22Rv1 (cell line): ENCODE measurements at regions not wholly inside any gene's neighbourhood (a gene's known extent, or its start where the extent isn't known, plus 50 kb on each side); places are given as distances from the start of the nearest gene placed in this dataset.

ENCODE experiments used
- ZFX ChIP-seq: fragments of 450-650 bp; IDR thresholded peaks from 2 replicates; pipeline ENCODE4 v1.6.1; 2017; ENCODE audit warnings: antibody characterized with exemption, borderline replicate concordance
- TF ChIP-seq, protein P1 (sequence below): fragments of 450-650 bp; IDR thresholded peaks from 2 replicates; pipeline ENCODE4 v1.5.1; 2017; ENCODE audit warnings: mild to moderate bottlenecking

DNA sequence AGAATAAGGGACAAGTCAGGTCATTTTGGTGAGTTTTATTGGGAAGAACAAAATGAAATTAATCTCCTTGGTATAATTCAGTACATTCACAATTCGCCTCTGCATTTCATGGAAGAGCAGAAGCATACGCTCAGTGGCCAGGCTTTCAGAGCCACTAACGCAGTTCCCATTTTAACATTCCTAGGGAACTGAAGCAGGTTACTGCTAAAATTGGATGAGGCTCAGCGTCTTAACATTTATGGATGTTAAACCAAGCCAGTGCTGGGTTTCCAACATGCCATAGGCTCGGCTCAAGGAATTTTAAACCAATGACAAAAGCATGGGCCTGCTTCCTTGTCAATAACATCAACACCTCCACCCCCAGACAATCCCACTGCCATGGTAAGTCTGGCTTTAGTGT lies 172.7 kb upstream of the PRICKLE2 start:
- TF ChIP-seq, protein P1, sequence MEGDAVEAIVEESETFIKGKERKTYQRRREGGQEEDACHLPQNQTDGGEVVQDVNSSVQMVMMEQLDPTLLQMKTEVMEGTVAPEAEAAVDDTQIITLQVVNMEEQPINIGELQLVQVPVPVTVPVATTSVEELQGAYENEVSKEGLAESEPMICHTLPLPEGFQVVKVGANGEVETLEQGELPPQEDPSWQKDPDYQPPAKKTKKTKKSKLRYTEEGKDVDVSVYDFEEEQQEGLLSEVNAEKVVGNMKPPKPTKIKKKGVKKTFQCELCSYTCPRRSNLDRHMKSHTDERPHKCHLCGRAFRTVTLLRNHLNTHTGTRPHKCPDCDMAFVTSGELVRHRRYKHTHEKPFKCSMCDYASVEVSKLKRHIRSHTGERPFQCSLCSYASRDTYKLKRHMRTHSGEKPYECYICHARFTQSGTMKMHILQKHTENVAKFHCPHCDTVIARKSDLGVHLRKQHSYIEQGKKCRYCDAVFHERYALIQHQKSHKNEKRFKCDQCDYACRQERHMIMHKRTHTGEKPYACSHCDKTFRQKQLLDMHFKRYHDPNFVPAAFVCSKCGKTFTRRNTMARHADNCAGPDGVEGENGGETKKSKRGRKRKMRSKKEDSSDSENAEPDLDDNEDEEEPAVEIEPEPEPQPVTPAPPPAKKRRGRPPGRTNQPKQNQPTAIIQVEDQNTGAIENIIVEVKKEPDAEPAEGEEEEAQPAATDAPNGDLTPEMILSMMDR: no peak
- no peak for TF ChIP-seq ZFX
